Mucosa of rectum (tissue), 2 donors: ENCODE measurements at regions not wholly inside any gene's neighbourhood (a gene's known extent, or its start where the extent isn't known, plus 50 kb on each side); places are given as distances from the start of the nearest gene placed in this dataset.

Experiments used
- H3K27ac ChIP-seq, 2 donors: one replicate each; pipeline ENCODE4 v1.7.0; 2013; ENCODE audit warnings: inconsistent platforms in 2 of 2, low read depth in 2 of 2, low read length in 2 of 2
- H3K27me3 ChIP-seq, 2 donors: one replicate each; pipeline ENCODE4 v1.7.0; 2013; ENCODE audit warnings: low read length in 2 of 2; ENCODE audit not compliant: control insufficient read depth in 2 of 2, insufficient read depth in 2 of 2
- H3K36me3 ChIP-seq, 2 donors: one replicate each; pipeline ENCODE4 v1.7.0; 2013; ENCODE audit warnings: low read length in 2 of 2; ENCODE audit not compliant: control insufficient read depth in 2 of 2, insufficient read depth in 2 of 2
- H3K4me1 ChIP-seq, 2 donors: one replicate each; pipeline ENCODE4 v1.7.0; 2013; ENCODE audit warnings: low read length in 2 of 2, mild to moderate bottlenecking in 1 of 2; ENCODE audit not compliant: control insufficient read depth in 2 of 2, insufficient read depth in 2 of 2
- H3K4me3 ChIP-seq, 2 donors: one replicate each; pipeline ENCODE4 v1.7.0; 2013; ENCODE audit warnings: low read length in 2 of 2
- H3K9ac ChIP-seq, 2 donors: one replicate each; pipeline ENCODE4 v1.7.0; 2013; ENCODE audit warnings: low read length in 2 of 2, low read depth in 1 of 2, mild to moderate bottlenecking in 1 of 2
- H3K9me3 ChIP-seq, 2 donors: one replicate each; pipeline ENCODE4 v1.7.0; 2013; ENCODE audit warnings: low read length in 2 of 2; ENCODE audit not compliant: control insufficient read depth in 2 of 2
- donor health status: healthy.
- donor health status: Normal muscosa, but diverticular disease.

DNA sequence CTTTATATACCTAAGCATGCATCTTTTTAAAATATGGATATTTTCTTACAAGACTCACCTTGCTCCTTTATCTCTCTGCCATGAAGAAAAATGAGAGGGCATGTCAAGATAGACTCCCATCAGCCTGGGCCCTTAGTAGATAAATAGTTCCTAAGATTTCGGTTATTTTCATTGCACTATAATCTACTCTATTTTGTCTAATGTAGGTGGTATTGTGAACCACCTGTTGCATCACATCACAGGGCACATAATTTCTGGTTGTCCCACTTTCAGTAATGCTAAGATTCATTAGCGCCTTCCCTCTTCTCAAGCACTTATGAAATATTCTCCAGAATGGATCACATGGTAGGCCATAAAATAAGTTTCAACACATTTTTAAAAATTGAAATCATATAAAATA lies 202.5 kb upstream of the ADRA1B start:
- no peak overlapping the region for H3K9ac ChIP-seq

DNA sequence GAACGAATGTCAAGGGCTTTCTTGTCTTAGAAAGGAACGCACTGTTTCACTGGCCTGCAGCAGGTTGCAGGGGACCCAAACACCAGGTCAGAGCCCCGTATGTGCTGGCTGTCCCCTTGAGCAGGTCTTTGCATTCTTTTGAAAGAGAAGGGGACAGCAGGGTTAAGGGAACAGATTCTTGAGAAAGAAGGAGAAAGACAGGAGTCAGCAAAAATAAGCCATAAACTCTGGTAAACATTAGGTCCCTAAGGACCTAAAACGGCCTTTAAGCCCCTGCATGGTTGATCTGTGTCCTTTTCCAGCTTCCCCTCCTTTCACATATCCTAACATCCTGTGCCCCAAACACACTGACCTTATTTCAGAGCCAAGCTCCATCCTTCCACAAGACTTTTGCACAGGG lies 190.8 kb upstream of the ADRA1B start:
- H3K36me3 ChIP-seq: no peaks in the 10 kb centered on the region
- no peaks in the 10 kb centered on the region for H3K27me3 ChIP-seq
- H3K27ac ChIP-seq: no peak overlapping the region
- H3K9me3 ChIP-seq: no peaks in the 10 kb centered on the region
- no peaks in the 10 kb centered on the region for H3K4me1 ChIP-seq
- no peak overlapping the region for H3K4me3 ChIP-seq
- no peak overlapping the region for H3K9ac ChIP-seq

More for the DNA sequence above, 202.5 kb upstream of the ADRA1B start:
- Histone ChIP-seq H3K27me3 (no peaks in the 10 kb centered on the region), H3K4me1 (no peaks in the 10 kb centered on the region), H3K9me3 (no peaks in the 10 kb centered on the region), H3K36me3 (no peaks in the 10 kb centered on the region), H3K4me3 (no peak overlapping the region), H3K27ac (no peak overlapping the region)

DNA sequence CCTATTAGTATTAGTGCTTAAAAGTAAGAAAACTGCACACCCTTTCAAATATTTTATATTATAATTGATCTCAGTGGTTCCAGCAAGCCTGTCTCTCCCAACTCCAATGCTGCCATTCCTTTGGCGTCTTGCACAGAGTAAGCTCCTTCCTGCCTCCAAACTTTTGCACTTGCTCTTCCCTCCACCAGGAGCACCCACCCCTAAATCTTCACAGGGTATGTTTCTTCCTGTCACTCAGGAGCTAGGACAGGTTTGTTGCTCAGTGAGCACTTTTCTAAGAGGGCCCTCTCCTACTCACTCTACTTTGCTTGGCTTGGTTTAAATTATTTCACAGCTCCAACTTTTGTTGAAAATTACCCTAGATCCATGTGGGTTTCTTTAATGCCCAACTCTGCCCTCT lies 189.1 kb upstream of the ADRA1B start:
- Histone ChIP-seq H3K4me3 (no peak overlapping the region), H3K27ac (no peak overlapping the region), H3K4me1 (no peaks in the 10 kb centered on the region), H3K9ac (no peak overlapping the region), H3K9me3 (no peaks in the 10 kb centered on the region), H3K36me3 (no peaks in the 10 kb centered on the region), H3K27me3 (no peaks in the 10 kb centered on the region)

DNA sequence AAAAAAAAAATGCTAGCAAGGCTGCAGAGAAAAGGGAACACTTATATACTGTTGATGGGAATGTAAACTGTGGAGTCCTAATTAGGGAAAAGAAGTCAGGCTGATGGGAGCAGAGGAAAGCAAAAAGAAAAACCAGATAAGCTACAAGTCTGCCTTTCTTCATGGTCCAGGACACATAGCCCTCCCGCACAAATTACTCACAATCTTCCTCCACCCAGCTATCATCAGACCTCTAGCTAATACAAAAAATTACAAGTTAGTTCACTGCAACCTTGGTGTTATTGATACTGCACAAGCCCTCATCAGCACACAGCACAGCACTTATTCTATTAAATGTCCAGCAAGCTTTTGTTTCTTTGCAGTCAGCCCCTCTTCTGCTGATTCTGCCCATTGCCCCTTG lies 186.0 kb upstream of the ADRA1B start:
- H3K36me3 ChIP-seq: no peaks in the 10 kb centered on the region
- H3K9ac ChIP-seq: no peak overlapping the region
- no peaks in the 10 kb centered on the region for H3K27me3 ChIP-seq
- H3K9me3 ChIP-seq: no peaks in the 10 kb centered on the region
- no peak overlapping the region for H3K4me3 ChIP-seq
- H3K4me1 ChIP-seq: no peaks in the 10 kb centered on the region
- no peak overlapping the region for H3K27ac ChIP-seq

DNA sequence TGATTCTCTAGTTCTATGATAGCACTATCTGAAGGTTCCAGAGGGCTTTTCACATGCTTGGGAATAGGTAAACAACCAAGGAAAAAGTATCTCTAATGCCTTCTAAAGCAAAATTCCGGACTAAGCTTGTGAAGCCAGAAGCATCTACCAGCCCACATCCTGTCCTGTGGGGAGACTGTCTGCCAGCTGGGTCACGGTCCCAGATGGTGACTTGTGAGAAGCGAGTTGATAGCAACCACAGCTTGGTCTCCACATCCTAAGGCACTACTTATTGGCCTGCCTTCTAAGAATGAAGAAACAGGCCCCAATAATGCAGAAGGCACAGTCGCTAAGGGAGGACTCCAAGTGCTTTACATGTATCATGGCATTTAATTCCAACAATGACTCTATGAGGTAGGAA lies 184.1 kb upstream of the ADRA1B start:
- no peaks in the 10 kb centered on the region for H3K27me3 ChIP-seq
- no peak overlapping the region for H3K27ac ChIP-seq
- no peaks in the 10 kb centered on the region for H3K4me1 ChIP-seq
- H3K36me3 ChIP-seq: no peaks in the 10 kb centered on the region
- no peak overlapping the region for H3K4me3 ChIP-seq
- no peak overlapping the region for H3K9ac ChIP-seq
- H3K9me3 ChIP-seq: no peaks in the 10 kb centered on the region

DNA sequence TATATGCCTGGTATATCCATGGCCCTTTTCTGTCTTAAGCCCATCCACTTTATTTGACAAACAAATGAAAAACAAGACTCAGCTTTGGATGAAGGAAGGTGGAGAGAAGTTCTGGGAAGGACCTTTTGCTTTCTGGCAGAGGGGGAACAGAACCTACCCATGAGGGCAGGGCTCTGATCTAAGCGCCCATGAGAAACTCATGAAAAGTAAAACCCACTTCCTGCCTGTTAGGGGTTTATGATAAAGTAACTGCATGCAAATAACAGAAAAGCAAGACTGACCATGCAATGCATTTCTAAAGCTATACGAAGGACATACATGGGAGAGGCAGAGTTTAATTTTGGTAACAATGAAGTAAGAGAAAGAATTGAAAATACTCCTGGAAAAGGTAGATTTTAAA lies 181.9 kb upstream of the ADRA1B start:
- H3K36me3 ChIP-seq: no peaks in the 10 kb centered on the region
- H3K4me3 ChIP-seq: no peak overlapping the region
- H3K9ac ChIP-seq: no peak overlapping the region
- no peak overlapping the region for H3K27ac ChIP-seq
- H3K27me3 ChIP-seq: no peaks in the 10 kb centered on the region
- H3K4me1 ChIP-seq: no peaks in the 10 kb centered on the region
- no peaks in the 10 kb centered on the region for H3K9me3 ChIP-seq

DNA sequence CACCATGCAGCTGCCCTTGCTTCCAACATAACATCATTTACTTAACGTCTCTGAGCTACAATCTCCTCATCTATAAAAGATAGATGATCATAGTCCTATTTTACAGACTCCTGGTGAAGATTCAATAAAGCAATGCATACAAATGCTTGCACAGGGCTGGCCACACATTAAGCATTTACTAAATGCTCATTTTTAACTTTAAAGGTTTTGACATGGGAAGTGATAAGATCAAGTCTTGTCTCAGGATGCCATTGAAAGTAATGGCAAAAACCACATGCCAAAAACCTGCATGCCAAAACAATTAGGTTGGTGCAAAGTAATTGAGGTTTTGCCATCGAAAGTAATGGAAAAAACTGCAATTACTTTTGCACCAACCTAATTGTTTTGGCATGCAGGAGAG lies 181.2 kb upstream of the ADRA1B start:
- Histone ChIP-seq H3K9me3 (no peaks in the 10 kb centered on the region), H3K36me3 (no peaks in the 10 kb centered on the region), H3K4me1 (no peaks in the 10 kb centered on the region), H3K4me3 (no peak overlapping the region), H3K9ac (no peak overlapping the region), H3K27ac (no peak overlapping the region), H3K27me3 (no peaks in the 10 kb centered on the region)

DNA sequence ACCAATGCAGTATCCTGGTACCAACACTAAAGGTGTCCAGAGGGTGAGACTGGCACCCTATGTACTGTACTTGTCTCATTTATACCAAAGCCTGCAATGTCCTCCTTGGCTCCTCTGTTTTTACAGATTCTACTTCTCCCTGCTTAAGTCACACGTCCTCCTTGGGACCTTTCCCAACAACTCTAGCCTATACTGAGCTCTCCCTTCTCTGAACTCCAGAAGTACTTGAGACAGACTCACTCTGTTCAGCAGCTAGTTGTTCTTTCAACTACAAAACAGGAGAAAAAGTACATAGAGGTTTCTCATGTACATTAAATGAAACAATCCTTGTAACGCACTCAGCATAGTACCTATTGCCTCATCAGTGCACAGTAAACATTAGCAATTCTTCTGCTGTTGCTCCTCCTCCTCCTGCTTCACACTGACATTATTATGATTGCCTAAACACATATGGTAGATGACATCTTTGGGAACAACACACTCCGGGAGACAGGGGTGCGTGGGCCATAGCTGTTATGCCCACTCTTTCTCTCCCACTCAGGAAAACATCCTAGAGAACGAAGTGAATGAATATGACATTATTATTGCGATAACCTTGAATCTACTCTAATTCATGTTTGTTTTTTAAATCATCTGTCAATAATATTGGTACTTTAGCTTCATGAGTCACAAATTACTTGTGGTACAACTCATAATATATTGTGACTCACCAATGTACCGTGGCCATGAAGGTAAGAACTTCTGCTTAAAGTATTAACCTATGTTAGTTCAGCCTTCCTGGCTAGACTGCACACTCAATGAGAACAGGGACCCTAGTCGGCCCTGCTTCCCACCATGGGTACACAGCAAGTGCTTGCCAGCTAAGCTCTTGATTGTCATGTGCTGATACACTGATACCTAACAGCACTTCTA lies 180.3 kb upstream of the ADRA1B start:
- Histone ChIP-seq H3K9ac (no peak overlapping the region), H3K4me1 (no peaks in the 10 kb centered on the region)

DNA sequence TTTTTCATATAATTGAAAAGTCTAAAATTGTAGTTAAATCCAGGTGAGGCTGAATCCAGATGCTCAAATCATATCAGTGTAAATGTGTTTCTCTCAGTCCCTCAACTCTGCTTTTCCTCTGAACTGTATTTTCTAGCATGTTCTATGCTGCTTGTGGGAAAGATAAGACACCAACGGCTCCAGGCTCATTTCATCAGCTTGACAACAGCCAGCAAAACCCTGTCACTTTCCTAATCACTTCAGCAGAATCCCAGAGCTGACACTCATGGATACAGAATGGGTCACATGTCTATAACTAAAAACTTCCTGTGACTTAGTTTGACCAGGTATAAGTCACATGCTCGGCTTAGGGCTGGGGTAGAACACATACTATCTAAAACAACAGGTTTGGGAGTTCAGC lies 179.4 kb upstream of the ADRA1B start:
- Histone ChIP-seq H3K4me3 (no peak overlapping the region), H3K4me1 (no peaks in the 10 kb centered on the region), H3K36me3 (no peaks in the 10 kb centered on the region), H3K9ac (no peak overlapping the region), H3K9me3 (no peaks in the 10 kb centered on the region), H3K27me3 (no peaks in the 10 kb centered on the region), H3K27ac (no peak overlapping the region)

More for the DNA sequence above, 180.3 kb upstream of the ADRA1B start:
- Histone ChIP-seq H3K9me3 (no peaks in the 10 kb centered on the region), H3K4me3 (no peak overlapping the region), H3K27me3 (no peaks in the 10 kb centered on the region), H3K36me3 (no peaks in the 10 kb centered on the region), H3K27ac (no peak overlapping the region)

DNA sequence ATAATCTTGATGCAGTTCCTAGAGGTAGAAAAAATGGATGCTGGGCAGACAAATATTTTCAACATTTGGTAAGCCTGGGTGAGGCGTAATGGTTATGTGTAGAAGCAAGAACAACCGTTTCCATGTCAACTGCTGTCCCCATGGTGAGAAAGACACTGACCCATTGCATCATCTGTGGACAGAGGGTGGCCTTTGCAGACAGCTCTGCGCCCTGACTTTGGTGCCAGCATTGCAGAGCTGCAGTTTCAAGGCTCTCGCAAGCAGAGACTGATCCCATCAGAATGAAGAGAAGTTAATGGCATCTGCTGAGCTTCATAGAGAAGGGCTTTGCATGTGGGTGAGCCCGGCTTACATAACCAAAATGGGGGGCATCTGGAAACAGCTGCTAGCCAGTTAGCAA lies 179.0 kb upstream of the ADRA1B start:
- Histone ChIP-seq H3K36me3 (no peaks in the 10 kb centered on the region), H3K27me3 (no peaks in the 10 kb centered on the region), H3K27ac (no peak overlapping the region), H3K9me3 (no peaks in the 10 kb centered on the region), H3K4me1 (no peaks in the 10 kb centered on the region), H3K9ac (no peak overlapping the region), H3K4me3 (no peak overlapping the region)
